Activated CD4-positive, alpha-beta memory T cell treated with anti-CD3 and anti-CD28 coated beads for 36 hours (primary cell): ENCODE measurements at regions not wholly inside any gene's neighbourhood (a gene's known extent, or its start where the extent isn't known, plus 50 kb on each side); places are given as distances from the start of the nearest gene placed in this dataset.

Experiments
- CTCF ChIA-PET: fragments of 350-600 bp; sonication (Branson Sonifier 250); formaldehyde crosslinking; loops from one replicate; lab custom pipeline; 2021; ENCODE audit warnings: antibody characterized with exemption, inconsistent platforms; lab: Charles Lee
- POLR2A ChIA-PET: fragments of 350-600 bp; sonication (Branson Sonifier 250); formaldehyde crosslinking; loops from one replicate; lab custom pipeline; 2021; ENCODE audit warnings: antibody characterized with exemption; lab: Charles Lee
- DNase-seq: peaks from one replicate; pipeline ENCODE4 v3.0.0-alpha.2; 2020
- H3K27ac Mint-ChIP-seq: one replicate; pipeline ENCODE4 v1.8.0; 2021; ENCODE audit warnings: mixed read lengths
- H3K27me3 Mint-ChIP-seq: one replicate; pipeline ENCODE4 v1.8.0; 2021; ENCODE audit warnings: mixed read lengths
- H3K36me3 Mint-ChIP-seq: one replicate; pipeline ENCODE4 v1.8.0; 2021; ENCODE audit warnings: mixed read lengths
- H3K4me1 Mint-ChIP-seq: one replicate; pipeline ENCODE4 v1.8.0; 2021; ENCODE audit warnings: low read depth, mixed read lengths
- H3K4me3 Mint-ChIP-seq: one replicate; pipeline ENCODE4 v1.8.0; 2021; ENCODE audit warnings: mild to moderate bottlenecking, mixed read lengths
- H3K9me3 Mint-ChIP-seq: one replicate; pipeline ENCODE4 v1.8.0; 2021; ENCODE audit warnings: mixed read lengths
- intact Hi-C: fragments of 100-400 bp; cut with micrococcal nuclease; formaldehyde crosslinking; loops from one replicate; pipeline ENCODE4 v1.15.1; 2023

- DNase-seq = no peak
- intact Hi-C loops = no loop called here
- Mint-ChIP-seq H3K4me3 (no peak overlapping the region), H3K27ac (no peak overlapping the region), H3K27me3 (no peaks in the 10 kb centered on the region), H3K4me1 (no peaks in the 10 kb centered on the region), H3K9me3 (peaks cover 13% of the 10 kb centered on the region), H3K36me3 (no peaks in the 10 kb centered on the region)
- ChIA-PET POLR2A (no interaction called here), CTCF (no interaction called here)
Observed at GRCh38 chr5:98436667-98437066, 336.8 kb upstream of the RGMB start.

GRCh38 chr5:98442448-98442847, 331.0 kb upstream of the RGMB start:
- H3K27me3 Mint-ChIP-seq = no peaks in the 10 kb centered on the region
- intact Hi-C loops = no loop called here
- DNase-seq = no peak
- ChIA-PET CTCF (no interaction called here), POLR2A (no interaction called here)
- peaks cover 13% of the 10 kb centered on the region for H3K9me3 Mint-ChIP-seq
- no peaks in the 10 kb centered on the region for H3K36me3 Mint-ChIP-seq
- H3K4me1 Mint-ChIP-seq = no peaks in the 10 kb centered on the region
- no peak overlapping the region for H3K4me3 Mint-ChIP-seq
- no peak overlapping the region for H3K27ac Mint-ChIP-seq

GRCh38 chr5:98443881-98444280, 329.6 kb upstream of the RGMB start:
- H3K9me3 Mint-ChIP-seq = peaks cover 13% of the 10 kb centered on the region
- intact Hi-C loops = no loop called here
- DNase-seq = no peak
- no peaks in the 10 kb centered on the region for H3K27me3 Mint-ChIP-seq
- ChIA-PET POLR2A (no interaction called here), CTCF (no interaction called here)
- H3K27ac Mint-ChIP-seq = no peak overlapping the region
- H3K4me3 Mint-ChIP-seq = no peak overlapping the region
- no peaks in the 10 kb centered on the region for H3K4me1 Mint-ChIP-seq
- no peaks in the 10 kb centered on the region for H3K36me3 Mint-ChIP-seq

GRCh38 chr5:98453296-98453695, 320.2 kb upstream of the RGMB start:
- Mint-ChIP-seq H3K27me3 (no peaks in the 10 kb centered on the region), H3K4me3 (no peak overlapping the region), H3K4me1 (no peaks in the 10 kb centered on the region), H3K27ac (no peak overlapping the region), H3K36me3 (no peaks in the 10 kb centered on the region), H3K9me3 (no peaks in the 10 kb centered on the region)
- no peak for DNase-seq
- ChIA-PET POLR2A (no interaction called here), CTCF (no interaction called here)
- intact Hi-C loops = no loop called here

- Mint-ChIP-seq H3K36me3 (no peaks in the 10 kb centered on the region), H3K4me3 (no peak overlapping the region), H3K4me1 (no peaks in the 10 kb centered on the region), H3K27me3 (no peaks in the 10 kb centered on the region), H3K27ac (no peak overlapping the region), H3K9me3 (no peaks in the 10 kb centered on the region)
- DNase-seq = no peak
- POLR2A ChIA-PET = no interaction called here
- CTCF ChIA-PET = no interaction called here
- intact Hi-C loops = no loop called here
Observed at GRCh38 chr5:98454407-98454806, 319.1 kb upstream of the RGMB start.

- H3K36me3 Mint-ChIP-seq = no peaks in the 10 kb centered on the region
- H3K4me3 Mint-ChIP-seq = no peak overlapping the region
- no peaks in the 10 kb centered on the region for H3K9me3 Mint-ChIP-seq
- H3K27ac Mint-ChIP-seq = no peak overlapping the region
- DNase-seq = no peak
- ChIA-PET CTCF (no interaction called here), POLR2A (no interaction called here)
- H3K4me1 Mint-ChIP-seq = no peaks in the 10 kb centered on the region
- intact Hi-C loops = no loop called here
- peaks cover under 1% of the 10 kb centered on the region for H3K27me3 Mint-ChIP-seq
Observed at GRCh38 chr5:98454904-98455303, 318.6 kb upstream of the RGMB start.

GRCh38 chr5:98455665-98456064, 317.8 kb upstream of the RGMB start:
- no peak for DNase-seq
- ChIA-PET CTCF (no interaction called here), POLR2A (no interaction called here)
- intact Hi-C loops = no loop called here
- Mint-ChIP-seq H3K27me3 (peaks cover 2% of the 10 kb centered on the region), H3K4me1 (no peaks in the 10 kb centered on the region), H3K36me3 (no peaks in the 10 kb centered on the region), H3K4me3 (no peak overlapping the region), H3K27ac (no peak overlapping the region), H3K9me3 (no peaks in the 10 kb centered on the region)

DNA sequence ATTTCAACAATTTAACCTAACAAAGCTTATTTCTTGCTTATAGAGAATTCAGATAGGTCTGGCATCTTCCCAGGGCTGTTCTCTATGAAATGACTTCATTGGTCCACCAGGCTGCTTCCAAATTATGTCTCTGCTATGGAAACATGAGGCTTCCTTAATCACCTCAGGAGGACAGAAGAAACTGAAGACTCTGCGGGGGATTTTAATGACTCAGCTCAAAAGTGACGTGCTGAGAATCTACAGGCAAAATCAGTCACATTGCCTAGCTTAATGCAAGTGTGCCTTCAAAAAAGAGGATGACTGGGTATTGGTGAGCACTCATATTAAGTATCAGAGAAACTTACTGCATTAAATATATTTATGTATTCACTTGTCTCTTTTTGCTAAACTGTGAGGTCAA, 315.5 kb upstream of the RGMB start:
- CTCF ChIA-PET = interaction anchor here (0.9 kb wide), 1 partner anchor 10 kb away, joined by 3 read pairs; no protein-coding TSS in a partner anchor
- Mint-ChIP-seq H3K9me3 (no peaks in the 10 kb centered on the region), H3K27me3 (peaks cover 2% of the 10 kb centered on the region), H3K27ac (no peak overlapping the region), H3K4me3 (no peak overlapping the region), H3K4me1 (no peaks in the 10 kb centered on the region), H3K36me3 (no peaks in the 10 kb centered on the region)
- POLR2A ChIA-PET = no interaction called here
- DNase-seq = no peak
- intact Hi-C loops = no loop called here

DNA sequence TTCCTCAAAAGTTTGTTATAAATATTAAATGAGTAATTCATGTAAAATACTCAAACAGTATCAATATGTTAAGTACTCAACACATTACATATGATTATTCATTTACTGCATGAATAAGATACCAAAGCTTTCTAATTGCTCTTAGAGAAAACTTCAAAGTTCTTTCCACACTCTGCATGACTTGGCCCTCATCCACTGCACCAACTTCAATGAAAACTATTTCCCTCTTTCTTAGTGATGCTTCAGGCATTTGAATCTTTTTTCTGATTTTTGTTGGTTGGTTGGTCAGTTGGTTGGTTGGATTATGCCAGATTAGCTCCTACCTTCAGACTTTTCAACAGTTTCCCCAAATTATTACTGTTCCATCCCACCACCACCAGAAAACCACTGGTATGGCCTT, 314.7 kb upstream of the RGMB start:
- no peaks in the 10 kb centered on the region for H3K9me3 Mint-ChIP-seq
- ChIA-PET CTCF (interaction anchor here (0.9 kb wide), 1 partner anchor 11 kb away, joined by 3 read pairs; no protein-coding TSS in a partner anchor), POLR2A (no interaction called here)
- H3K27ac Mint-ChIP-seq = no peak overlapping the region
- H3K27me3 Mint-ChIP-seq = peaks cover 2% of the 10 kb centered on the region
- no peaks in the 10 kb centered on the region for H3K36me3 Mint-ChIP-seq
- H3K4me1 Mint-ChIP-seq = no peaks in the 10 kb centered on the region
- H3K4me3 Mint-ChIP-seq = no peak overlapping the region
- intact Hi-C loops = no loop called here
- DNase-seq = no peak

GRCh38 chr5:98460536-98460935, 312.9 kb upstream of the RGMB start:
- intact Hi-C loops = no loop called here
- no peaks in the 10 kb centered on the region for H3K36me3 Mint-ChIP-seq
- H3K4me1 Mint-ChIP-seq = no peaks in the 10 kb centered on the region
- ChIA-PET CTCF (no interaction called here), POLR2A (no interaction called here)
- H3K4me3 Mint-ChIP-seq = no peak overlapping the region
- H3K27me3 Mint-ChIP-seq = peaks cover 2% of the 10 kb centered on the region
- H3K27ac Mint-ChIP-seq = no peak overlapping the region
- no peak for DNase-seq
- no peaks in the 10 kb centered on the region for H3K9me3 Mint-ChIP-seq

DNA sequence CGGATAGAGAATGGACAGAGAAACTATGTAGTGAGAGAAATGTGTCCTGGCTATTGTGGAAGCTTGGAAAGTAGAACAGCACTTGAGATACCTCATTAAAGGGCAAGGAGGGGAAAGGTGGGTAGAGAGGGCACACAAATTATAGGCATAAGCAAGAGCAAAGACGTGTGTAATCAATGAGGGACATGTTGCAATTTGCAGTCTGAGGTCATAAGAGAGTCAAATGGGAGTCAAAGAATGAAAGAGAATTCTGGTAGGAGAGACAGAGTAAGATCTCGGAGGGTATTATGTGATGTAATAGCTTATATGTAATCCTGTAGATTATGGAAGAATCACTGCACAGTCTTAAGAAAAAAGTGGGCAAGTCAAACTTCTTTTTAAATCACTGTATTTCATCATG, 312.0 kb upstream of the RGMB start:
- Mint-ChIP-seq H3K27me3 (peaks cover 2% of the 10 kb centered on the region), H3K4me1 (no peaks in the 10 kb centered on the region), H3K9me3 (no peaks in the 10 kb centered on the region), H3K4me3 (no peak overlapping the region), H3K36me3 (no peaks in the 10 kb centered on the region), H3K27ac (no peak overlapping the region)
- CTCF ChIA-PET = no interaction called here
- no peak for DNase-seq
- POLR2A ChIA-PET = no interaction called here
- intact Hi-C loops = no loop called here

- Mint-ChIP-seq H3K27me3 (peaks cover 3% of the 10 kb centered on the region), H3K9me3 (peaks cover 2% of the 10 kb centered on the region), H3K4me1 (no peaks in the 10 kb centered on the region), H3K4me3 (no peak overlapping the region), H3K27ac (no peak overlapping the region), H3K36me3 (no peaks in the 10 kb centered on the region)
- intact Hi-C loops = no loop called here
- ChIA-PET CTCF (no interaction called here), POLR2A (no interaction called here)
- DNase-seq = no peak
Observed at GRCh38 chr5:98463222-98463621, 310.2 kb upstream of the RGMB start.

- no peak for DNase-seq
- no peak overlapping the region for H3K4me3 Mint-ChIP-seq
- no peaks in the 10 kb centered on the region for H3K4me1 Mint-ChIP-seq
- ChIA-PET CTCF (no interaction called here), POLR2A (no interaction called here)
- H3K36me3 Mint-ChIP-seq = no peaks in the 10 kb centered on the region
- no peak overlapping the region for H3K27ac Mint-ChIP-seq
- peaks cover 3% of the 10 kb centered on the region for H3K27me3 Mint-ChIP-seq
- intact Hi-C loops = no loop called here
- H3K9me3 Mint-ChIP-seq = peaks cover 2% of the 10 kb centered on the region
Observed at GRCh38 chr5:98463676-98464075, 309.8 kb upstream of the RGMB start.
